Activated CD4-positive, alpha-beta T cell treated with anti-CD3 and anti-CD28 coated beads, Interleukin-2, amount 50 U/mL, for 16 hours (primary cell): ENCODE measurements at regions not wholly inside any gene's neighbourhood (a gene's known extent, or its start where the extent isn't known, plus 50 kb on each side); places are given as distances from the start of the nearest gene placed in this dataset.
"Not testable (repeated sequence)": the region's sequence is repeated elsewhere in the genome, so short reads cannot be mapped to it uniquely, and the experiment has no call there.

Experiments
- DNase-seq: peaks from one replicate; pipeline ENCODE4 v3.0.0-alpha.2; 2020

GRCh38 chr9:135173066-135173465 is 85.6 kb downstream of the OLFM1 start:
- no peak for DNase-seq

- DNase-seq, result no peak
These were observed 86.8 kb downstream of the OLFM1 start for GRCh38 chr9:135174248-135174647.

GRCh38 chr9:135174981-135175380 is 87.5 kb downstream of the OLFM1 start:
- DNase-seq, result no peak

DNA sequence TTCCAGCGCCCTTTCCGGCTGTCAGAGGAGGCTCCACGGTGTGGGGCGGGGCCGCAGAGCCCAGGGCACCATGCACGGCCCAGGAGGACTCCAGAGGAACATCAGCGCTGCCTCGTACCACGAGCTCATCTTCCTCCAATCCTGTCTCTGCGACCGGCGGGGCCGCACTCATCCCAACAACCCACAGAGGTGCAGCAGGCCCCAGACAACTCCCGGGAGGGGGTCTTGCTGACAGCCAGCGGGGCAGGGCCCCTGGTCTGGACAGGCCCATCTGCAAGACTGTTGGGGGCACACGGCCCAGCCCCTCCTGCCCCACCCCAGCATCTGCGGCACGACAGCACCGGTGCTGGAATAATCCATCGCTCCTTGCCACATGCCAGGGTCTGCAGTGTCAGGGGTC is 88.8 kb downstream of the OLFM1 start:
- no peak for DNase-seq

DNA sequence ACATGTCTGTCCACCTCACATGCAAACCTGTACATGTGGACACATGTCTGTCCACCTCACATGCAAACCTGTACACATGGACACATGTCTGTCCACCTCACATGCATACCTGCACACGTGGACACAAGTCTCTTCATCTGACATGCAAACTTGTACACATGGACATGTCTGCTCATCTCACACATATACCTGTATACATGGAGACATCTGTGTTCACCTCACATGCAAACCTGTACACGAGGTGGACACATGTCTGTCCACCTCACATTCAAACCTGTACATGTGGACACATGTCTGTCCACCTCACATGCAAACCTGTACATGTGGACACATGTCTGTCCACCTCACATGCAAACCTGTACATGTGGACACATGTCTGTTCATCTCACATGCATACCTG is 90.1 kb downstream of the OLFM1 start:
- not testable (repeated sequence) for DNase-seq

DNA sequence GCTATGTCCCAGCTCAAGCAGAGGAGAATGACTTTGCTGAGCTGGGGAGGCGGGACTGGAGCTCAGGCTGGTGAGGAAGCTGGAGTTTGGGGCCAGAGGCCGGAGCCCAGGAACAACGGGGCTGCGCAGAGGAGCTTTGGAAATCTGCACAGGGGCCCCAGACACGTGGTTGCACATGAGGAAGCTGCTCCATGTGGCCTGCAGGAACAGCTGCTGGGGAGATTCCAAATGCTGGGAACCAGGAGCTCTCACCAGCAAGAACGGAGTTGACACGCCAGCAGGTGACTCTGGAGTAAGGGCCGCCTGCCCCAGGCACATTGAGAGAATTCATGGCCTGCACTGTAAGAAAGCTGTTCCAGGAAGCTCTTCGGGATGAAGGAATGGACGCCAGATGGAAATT is 91.0 kb downstream of the OLFM1 start:
- no peak for DNase-seq

- no peak for DNase-seq
These were observed 91.6 kb downstream of the OLFM1 start for GRCh38 chr9:135179041-135179440.

- no peak for DNase-seq
These were observed 92.5 kb downstream of the OLFM1 start for GRCh38 chr9:135179976-135180375.

DNA sequence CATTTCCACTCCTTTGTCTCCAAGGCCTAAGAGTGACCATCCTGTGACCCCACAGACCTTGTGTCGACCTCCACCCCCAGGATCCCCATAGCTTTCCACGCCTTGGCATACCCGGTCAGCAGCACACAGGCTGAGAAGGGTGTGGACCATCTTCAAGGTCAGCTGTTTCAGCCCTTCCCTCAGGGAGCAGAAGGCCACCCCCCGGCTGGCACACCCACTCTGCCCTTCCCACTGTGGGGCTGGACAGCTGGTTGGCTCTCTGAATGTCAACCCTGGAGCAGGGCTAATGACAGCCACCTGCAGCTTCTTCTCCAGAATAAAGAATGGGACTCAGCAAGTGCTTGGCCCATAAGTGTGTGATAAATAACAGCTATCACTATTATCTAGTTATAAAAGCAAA is 93.1 kb downstream of the OLFM1 start:
- DNase-seq, result no peak

- no peak for DNase-seq
These were observed 93.9 kb downstream of the OLFM1 start for GRCh38 chr9:135181336-135181735.

GRCh38 chr9:135181841-135182240 is 94.4 kb downstream of the OLFM1 start:
- DNase-seq, result not testable (repeated sequence)

- DNase-seq, result no peak
These were observed 95.6 kb downstream of the OLFM1 start for GRCh38 chr9:135183069-135183468.

GRCh38 chr9:135183528-135184180 is 96.2 kb downstream of the OLFM1 start:
- DNase-seq, result no peak

DNA sequence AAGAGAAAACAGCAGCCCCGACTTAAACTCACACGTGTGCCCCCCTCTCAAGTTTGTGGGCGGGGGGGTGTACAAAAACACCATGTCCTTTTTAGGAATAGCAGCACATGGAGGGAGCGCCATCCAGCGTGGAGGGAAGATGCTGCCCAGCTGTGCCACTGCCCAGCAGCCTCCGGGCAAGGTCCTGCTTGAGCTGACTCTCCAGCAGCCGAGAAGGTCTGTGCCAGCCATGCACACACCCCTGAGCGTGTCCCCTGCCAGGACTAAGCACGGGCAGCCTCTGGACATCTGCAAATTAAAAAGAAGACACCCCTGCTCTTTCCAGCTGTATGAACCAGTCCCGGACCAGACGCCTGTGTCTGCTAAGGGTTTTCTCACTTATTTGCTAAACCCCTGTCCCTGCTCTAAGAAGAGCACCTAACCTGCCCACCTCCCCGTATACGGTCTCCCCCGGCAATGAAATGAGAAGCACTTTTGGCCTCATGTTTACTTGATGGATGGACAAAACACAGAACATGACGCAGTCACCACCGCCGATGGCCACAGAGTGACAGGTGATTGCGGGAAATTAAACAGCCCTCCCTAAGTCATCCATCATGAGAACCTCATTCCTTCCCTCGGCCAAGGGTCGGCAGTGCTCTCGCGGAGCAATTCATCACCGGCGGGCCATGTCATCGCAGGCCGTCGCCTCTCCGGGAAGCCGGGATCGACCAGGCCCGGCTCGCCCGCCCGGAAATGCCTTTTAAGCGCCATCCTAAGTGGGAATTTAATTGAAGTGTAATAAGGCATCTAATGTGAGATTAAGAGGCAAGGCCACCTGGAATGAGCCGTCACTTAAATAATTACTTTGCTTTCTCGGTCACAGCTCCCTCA is 96.9 kb downstream of the OLFM1 start:
- DNase-seq, result no peak

GRCh38 chr9:135185060-135185459 is 97.6 kb downstream of the OLFM1 start:
- no peak for DNase-seq

DNA sequence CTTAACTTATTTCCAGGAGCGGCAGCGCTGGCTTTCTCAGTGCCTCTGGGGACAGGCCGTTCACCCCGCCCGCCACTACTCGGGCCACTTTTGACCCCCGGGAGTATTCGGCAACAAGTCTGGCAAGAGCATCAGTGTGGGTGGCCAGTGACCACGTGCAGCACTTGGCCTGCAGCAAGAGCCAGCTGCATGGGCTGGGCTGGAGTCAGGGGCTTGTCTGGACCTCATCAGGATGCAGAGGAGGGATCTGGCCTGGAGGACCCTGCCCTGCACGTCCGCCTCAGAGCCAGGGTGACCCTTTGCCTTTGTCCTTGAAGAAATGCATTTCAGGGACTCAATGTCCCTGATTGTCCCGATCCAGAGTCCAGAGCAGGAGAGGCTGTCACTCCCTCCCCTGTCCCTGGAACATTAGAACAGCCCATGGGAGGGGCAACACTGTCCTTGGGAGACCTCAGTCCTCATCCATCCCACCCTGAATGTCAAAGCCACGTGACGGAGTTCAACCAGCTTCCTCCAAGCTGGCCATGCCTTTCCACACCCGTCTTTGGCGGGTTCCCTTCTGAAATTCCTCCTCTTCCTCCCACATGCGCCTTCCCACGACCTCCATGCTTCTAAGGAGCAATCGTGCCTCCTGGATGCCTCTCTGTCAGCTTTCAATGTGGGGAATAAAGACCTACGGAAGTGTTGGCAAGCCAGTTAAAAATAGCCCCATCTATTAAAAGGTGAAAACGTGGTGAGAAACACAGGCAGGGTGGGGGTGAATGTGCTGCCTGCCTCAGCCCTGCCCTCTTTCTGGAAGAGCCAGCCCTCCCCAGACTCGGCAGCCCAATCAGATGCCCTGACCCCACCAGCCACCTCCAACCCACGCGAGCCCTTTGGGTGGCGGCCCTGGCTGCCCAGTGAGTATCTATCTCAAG is 99.0 kb downstream of the OLFM1 start:
- no peak for DNase-seq

DNA sequence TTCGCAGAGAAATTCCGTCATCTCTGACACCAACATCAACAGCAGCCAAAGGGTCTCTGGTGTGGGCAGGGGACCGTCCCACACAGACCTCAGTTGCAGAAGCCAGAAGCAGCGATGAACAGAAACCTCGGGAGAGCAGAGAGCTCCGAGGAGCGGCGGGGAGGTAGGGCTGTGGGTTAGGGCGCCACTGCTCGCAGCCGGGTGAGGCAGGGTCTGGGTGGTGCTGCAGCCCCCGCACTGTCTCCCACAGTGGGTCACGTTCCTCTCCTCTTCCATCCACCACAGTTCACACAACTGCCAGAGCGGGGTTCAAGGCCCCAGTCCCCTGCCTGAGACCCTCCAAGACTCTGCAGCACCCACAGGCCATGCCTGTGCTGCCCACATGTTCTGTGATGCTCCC is 99.9 kb downstream of the OLFM1 start:
- DNase-seq, result no peak

DNA sequence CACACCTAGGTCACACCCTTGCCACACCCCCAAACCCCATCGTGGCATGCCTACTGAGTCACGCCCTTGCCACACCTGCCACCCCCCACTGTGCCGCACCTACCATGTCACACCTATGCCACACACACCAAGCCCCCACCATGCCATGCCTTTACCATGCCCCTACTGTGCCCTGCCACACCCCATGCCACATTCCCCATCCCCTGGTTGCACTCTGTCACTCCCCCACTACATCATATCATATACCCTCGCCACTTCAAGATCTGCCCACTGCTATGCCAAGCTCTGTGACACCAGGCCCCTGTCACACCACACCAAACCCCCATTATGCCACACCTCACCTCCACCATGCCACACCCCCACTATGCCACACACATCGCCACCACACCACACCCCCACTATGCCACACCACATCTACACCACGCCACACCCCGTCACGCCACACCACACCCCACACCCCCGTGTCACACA is 101.2 kb downstream of the OLFM1 start:
- DNase-seq, result no peak

DNA sequence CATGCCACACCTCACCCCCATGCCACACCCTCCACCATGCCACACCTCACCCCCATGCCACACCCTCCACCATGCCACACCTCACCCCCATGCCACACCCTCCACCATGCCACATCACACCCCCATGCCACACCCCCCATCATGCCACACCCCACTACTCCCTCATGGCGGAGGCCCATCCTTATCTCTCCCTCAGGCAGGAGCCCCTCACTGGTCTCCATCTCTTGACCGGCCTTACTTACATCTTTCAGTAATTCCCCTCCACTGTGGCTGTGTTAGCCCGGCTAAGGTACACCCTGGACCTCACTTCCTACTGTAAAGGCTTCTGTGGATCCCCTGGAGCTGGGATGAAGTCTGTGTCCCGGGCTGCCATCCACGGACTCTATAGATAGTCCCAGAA is 102.0 kb downstream of the OLFM1 start:
- no peak for DNase-seq

GRCh38 chr9:135190789-135191577 is 103.5 kb downstream of the OLFM1 start:
- DNase-seq, result no peak

- no peak for DNase-seq
These were observed 105.2 kb downstream of the OLFM1 start for GRCh38 chr9:135192686-135193085.

GRCh38 chr9:135195975-135196374 is 108.5 kb downstream of the OLFM1 start:
- DNase-seq, result not testable (repeated sequence)
